ENCODE measurements at regions not wholly inside any gene's neighbourhood (a gene's known extent, or its start where the extent isn't known, plus 50 kb on each side); places are given as distances from the start of the nearest gene placed in this dataset.
"Not testable (repeated sequence)": the region's sequence is repeated elsewhere in the genome, so short reads cannot be mapped to it uniquely, and the experiment has no call there.

DNA sequence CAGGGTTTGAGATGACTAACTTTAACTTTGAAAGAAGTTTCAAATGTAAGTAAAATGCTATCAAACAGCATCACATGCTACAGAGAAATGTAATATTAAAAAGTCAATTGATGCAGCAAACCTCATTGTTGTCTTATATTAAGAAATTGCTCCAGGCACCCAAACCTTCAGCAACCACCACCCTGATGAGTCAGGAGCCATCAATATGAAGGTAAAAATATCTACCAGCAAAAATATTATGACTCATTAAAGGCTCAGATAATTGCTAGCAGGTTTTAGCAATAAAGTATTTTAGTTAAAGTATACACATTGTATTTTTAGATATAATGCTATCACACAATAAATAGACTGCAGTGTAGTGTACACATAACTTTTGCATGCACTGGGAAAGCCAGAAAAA lies 746.3 kb downstream of the ZPLD1 start:
- ATAC-seq (no peak), DNase-seq (no peak)

DNA sequence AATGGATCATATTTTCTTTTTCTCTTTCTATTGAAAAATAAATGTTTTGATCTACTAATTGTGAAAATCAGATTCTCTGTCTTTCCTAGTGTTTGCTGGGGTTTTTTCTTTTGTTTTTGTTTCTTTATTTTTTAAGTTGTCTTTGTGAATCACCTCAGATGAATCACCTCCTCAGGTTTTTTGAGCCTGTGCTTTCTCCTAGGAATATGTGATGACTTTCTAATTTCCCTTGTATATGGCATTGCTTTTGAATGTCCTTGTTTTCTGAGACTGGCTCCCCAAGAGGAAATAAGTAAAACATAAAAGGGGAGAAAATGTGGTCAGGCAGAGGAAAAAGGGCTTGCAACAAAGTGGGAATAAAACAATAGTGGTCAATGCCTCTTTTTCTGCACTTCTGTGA lies 750.0 kb downstream of the ZPLD1 start:
- Histone ChIP-seq H3K4me3 (ENCODE audit: low read length) (no peak overlapping the region), H3K27me3 (ENCODE audit: control insufficient read depth, insufficient read depth) (no peaks in the 10 kb centered on the region), H3K27ac (ENCODE audit: low read length) (no peak overlapping the region), H3K4me1 (ENCODE audit: control insufficient read depth, insufficient read depth, low read length) (no peaks in the 10 kb centered on the region), H3K9me3 (ENCODE audit: control insufficient read depth, low read length) (no peaks in the 10 kb centered on the region)
- DNase-seq = no peak
- no peak for ATAC-seq
- intact Hi-C loops (cut with DNase I) = no loop called here

More for the DNA sequence above, 746.3 kb downstream of the ZPLD1 start:
- Histone ChIP-seq H3K9me3 (ENCODE audit: control insufficient read depth, low read length) (no peaks in the 10 kb centered on the region), H3K4me1 (ENCODE audit: control insufficient read depth, insufficient read depth, low read length) (no peaks in the 10 kb centered on the region), H3K27me3 (ENCODE audit: control insufficient read depth, insufficient read depth) (no peaks in the 10 kb centered on the region), H3K27ac (ENCODE audit: low read length) (no peak overlapping the region), H3K4me3 (ENCODE audit: low read length) (no peak overlapping the region)
- intact Hi-C loops (cut with DNase I) = no loop called here

DNA sequence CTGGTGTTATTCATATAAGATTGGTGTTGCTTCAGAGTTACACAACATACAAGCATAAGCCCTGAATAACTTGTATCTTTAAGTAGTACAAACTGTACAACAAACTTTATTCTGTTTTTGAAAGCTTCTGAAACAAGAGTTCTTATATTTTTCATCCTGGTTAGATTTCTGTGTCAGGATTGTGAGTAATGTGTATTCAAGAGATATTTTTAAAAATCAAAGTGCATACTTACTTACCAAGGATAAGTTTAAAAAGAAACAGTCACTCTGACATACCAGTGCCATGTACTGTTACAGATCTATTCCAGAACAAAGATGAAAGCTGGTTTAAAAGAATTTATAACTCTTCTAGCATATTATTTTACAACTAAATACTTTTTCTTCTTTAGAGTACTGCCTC lies 755.1 kb downstream of the ZPLD1 start:
- H3K4me1 ChIP-seq (ENCODE audit: control insufficient read depth, insufficient read depth, low read length) = no peaks in the 10 kb centered on the region
- H3K27me3 ChIP-seq (ENCODE audit: control insufficient read depth, insufficient read depth) = no peaks in the 10 kb centered on the region
- intact Hi-C loops (cut with DNase I) = no loop called here
- no peak overlapping the region for H3K27ac ChIP-seq (ENCODE audit: low read length)
- no peaks in the 10 kb centered on the region for H3K9me3 ChIP-seq (ENCODE audit: control insufficient read depth, low read length)
- H3K4me3 ChIP-seq (ENCODE audit: low read length) = no peak overlapping the region
- DNase-seq (no peak), ATAC-seq (no peak)

DNA sequence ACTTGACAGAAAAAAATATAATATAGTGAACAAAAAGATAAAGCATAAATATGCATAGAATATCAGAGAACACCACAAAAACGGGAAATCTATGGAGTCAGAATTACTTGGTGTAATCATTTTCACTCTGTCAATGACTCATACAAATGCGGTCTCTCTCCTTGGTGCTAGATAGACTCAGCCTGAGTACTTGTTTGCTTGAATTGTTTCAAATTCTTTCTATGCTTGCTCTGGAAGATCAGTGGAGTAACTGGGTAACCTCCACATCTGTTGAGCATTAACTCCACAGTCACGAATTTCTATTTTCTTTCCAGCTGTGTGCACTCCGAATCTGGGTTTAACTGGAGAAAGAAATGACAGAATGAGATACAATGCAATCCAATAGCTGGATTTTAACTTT lies 760.4 kb downstream of the ZPLD1 start:
- Histone ChIP-seq H3K27me3 (ENCODE audit: control insufficient read depth, insufficient read depth) (no peaks in the 10 kb centered on the region), H3K4me3 (ENCODE audit: low read length) (no peak overlapping the region), H3K9me3 (ENCODE audit: control insufficient read depth, low read length) (no peaks in the 10 kb centered on the region), H3K4me1 (ENCODE audit: control insufficient read depth, insufficient read depth, low read length) (no peaks in the 10 kb centered on the region), H3K27ac (ENCODE audit: low read length) (no peak overlapping the region)
- intact Hi-C loops (cut with DNase I) = no loop called here
- 63% methylated on average over 4 of the region's 4 CpGs for WGBS
- no peak for ATAC-seq
- DNase-seq = no peak

DNA sequence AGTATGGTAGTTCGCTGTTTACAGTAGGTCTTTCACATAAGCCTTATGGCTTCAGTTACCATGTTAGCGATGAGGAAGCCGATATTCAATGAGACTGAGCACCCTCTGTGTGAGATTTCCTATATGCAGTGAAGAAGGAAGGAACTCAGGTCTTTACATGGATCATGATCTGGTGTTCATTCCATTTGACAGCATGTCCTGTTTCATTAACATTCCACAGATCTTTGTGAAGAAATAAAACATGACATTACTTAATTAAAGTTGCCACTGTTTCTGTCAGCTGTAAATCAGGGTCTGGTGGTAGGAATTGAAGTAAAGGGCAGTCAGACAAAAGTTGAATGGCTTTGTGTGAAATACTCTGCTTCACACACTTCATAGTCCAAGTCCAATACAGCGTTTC lies 768.6 kb downstream of the ZPLD1 start:
- H3K4me3 ChIP-seq (ENCODE audit: low read length) = no peak overlapping the region
- no peaks in the 10 kb centered on the region for H3K27me3 ChIP-seq (ENCODE audit: control insufficient read depth, insufficient read depth)
- intact Hi-C loops (cut with DNase I) = no loop called here
- WGBS = 90% methylated on average over 4 of the region's 4 CpGs
- ATAC-seq (no peak), DNase-seq (no peak)
- no peak overlapping the region for H3K27ac ChIP-seq (ENCODE audit: low read length)
- H3K4me1 ChIP-seq (ENCODE audit: control insufficient read depth, insufficient read depth, low read length) = no peaks in the 10 kb centered on the region
- H3K9me3 ChIP-seq (ENCODE audit: control insufficient read depth, low read length) = no peaks in the 10 kb centered on the region

DNA sequence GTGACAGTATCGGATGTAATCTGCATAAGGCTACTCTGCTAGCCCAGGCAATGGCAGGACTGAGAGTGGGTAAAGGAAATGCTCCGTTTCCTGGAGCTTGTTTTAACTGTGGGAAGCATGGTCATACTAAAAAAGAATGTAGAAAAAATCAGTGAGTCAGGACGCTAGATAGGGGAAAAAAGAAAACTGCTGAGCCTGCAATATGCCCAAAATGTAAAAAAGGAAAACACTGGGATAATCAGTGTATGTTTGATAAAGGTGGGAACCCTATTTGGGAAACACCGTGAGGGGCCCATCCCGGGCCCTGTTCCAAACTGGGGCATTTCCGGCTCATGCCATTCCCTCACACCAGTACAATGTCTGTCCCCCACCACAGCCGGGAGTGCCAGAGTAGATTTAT lies 775.8 kb downstream of the ZPLD1 start:
- Histone ChIP-seq H3K27ac (ENCODE audit: low read length) (no peak overlapping the region), H3K4me1 (ENCODE audit: control insufficient read depth, insufficient read depth, low read length) (no peaks in the 10 kb centered on the region), H3K27me3 (ENCODE audit: control insufficient read depth, insufficient read depth) (no peaks in the 10 kb centered on the region), H3K4me3 (ENCODE audit: low read length) (no peak overlapping the region), H3K9me3 (ENCODE audit: control insufficient read depth, low read length) (no peaks in the 10 kb centered on the region)
- ATAC-seq (no peak), DNase-seq (no peak)
- intact Hi-C loops (cut with DNase I) = no loop called here
- 44% methylated on average over 7 of the region's 7 CpGs for WGBS

DNA sequence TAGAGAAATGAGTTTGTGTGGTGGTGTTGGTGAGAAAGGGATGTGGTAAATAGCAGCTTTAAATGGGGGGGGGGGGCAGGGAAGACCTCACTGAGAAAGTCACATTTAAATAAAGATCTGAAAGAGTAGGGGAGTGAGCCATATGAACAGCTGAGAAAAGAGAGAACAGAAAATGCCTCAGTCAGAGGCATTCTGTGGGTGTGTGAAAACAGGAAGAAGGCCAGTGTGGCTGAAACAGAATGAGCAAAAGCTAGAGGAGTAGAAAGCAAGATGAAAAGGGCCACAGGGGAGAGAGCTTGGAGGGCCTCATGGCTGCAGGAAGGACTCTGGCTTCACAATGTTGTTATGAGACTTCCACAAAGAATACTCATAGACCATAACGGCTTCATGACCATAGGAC lies 783.3 kb downstream of the ZPLD1 start:
- 70% methylated on average over 1 of the region's 1 CpG for WGBS
- ATAC-seq (no peak), DNase-seq (no peak)
- Histone ChIP-seq H3K27me3 (ENCODE audit: control insufficient read depth, insufficient read depth) (no peaks in the 10 kb centered on the region), H3K4me3 (ENCODE audit: low read length) (no peak overlapping the region), H3K27ac (ENCODE audit: low read length) (no peak overlapping the region), H3K9me3 (ENCODE audit: control insufficient read depth, low read length) (no peaks in the 10 kb centered on the region), H3K4me1 (ENCODE audit: control insufficient read depth, insufficient read depth, low read length) (no peaks in the 10 kb centered on the region)
- intact Hi-C loops (cut with DNase I) = no loop called here

DNA sequence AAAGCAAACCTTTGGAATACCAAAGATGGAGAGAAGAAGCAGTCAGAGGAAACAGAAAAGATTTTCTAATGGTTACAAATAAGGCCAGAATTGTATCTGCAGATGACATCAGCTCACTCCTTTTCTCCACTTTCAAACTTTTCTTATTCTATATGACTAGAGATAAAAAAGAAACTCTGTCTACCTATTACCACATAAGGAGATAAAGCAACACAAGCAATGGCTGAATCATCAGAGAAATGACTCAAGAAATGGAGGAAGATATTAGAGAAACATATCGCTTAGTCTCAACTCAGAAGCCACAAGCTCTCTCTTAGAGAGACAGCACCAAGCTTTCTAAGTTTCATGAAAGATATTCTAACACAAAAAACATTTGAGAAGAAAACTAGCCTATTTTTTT lies 784.0 kb downstream of the ZPLD1 start:
- H3K27ac ChIP-seq (ENCODE audit: low read length) = no peak overlapping the region
- H3K4me3 ChIP-seq (ENCODE audit: low read length) = no peak overlapping the region
- H3K9me3 ChIP-seq (ENCODE audit: control insufficient read depth, low read length) = no peaks in the 10 kb centered on the region
- no peak for ATAC-seq
- 88% methylated on average over 1 of the region's 1 CpG for WGBS
- H3K4me1 ChIP-seq (ENCODE audit: control insufficient read depth, insufficient read depth, low read length) = no peaks in the 10 kb centered on the region
- DNase-seq = no peak
- intact Hi-C loops (cut with DNase I) = no loop called here
- no peaks in the 10 kb centered on the region for H3K27me3 ChIP-seq (ENCODE audit: control insufficient read depth, insufficient read depth)

DNA sequence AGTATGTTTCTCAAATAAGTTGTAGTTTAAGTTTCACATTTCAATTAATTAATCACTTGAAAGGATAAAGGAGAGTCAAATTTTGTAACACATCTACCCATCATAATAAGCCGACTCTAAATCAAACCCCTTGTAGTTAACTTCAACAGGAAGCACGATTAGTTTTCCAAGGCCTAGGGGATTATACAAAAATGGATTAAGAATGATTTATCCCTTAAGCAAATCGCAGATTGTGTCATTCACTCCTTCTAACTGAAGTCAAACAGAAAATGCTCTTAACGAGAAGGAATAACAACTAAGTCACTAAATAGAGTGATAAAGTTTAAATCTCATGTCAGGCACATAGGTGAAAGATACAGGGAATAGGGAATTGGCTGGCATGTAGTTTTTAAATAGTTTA lies 792.8 kb downstream of the ZPLD1 start:
- Histone ChIP-seq H3K27ac (ENCODE audit: low read length) (no peak overlapping the region), H3K4me1 (ENCODE audit: control insufficient read depth, insufficient read depth, low read length) (no peaks in the 10 kb centered on the region), H3K9me3 (ENCODE audit: control insufficient read depth, low read length) (no peaks in the 10 kb centered on the region), H3K4me3 (ENCODE audit: low read length) (no peak overlapping the region), H3K27me3 (ENCODE audit: control insufficient read depth, insufficient read depth) (no peaks in the 10 kb centered on the region)
- no peak for DNase-seq
- intact Hi-C loops (cut with DNase I) = no loop called here
- 76% methylated on average over 4 of the region's 4 CpGs for WGBS
- ATAC-seq = no peak

DNA sequence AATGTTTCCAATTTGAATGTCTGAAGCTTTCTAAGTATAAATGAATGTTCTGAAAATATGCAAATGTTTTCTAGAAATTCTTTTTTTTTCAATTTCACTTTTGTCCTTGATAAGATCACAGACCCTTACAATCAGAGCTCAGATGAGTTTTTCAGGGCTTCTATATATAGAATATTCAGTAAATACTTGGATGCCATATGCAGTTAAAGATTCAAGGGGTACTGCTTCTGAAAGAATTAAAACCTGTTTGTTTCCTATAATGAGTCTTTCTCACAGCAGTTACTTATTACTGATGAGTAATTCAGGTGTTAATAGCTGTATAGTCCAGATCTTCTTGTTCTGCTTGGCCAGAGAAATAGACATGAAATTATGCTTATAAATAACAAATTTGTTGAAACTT lies 812.6 kb downstream of the ZPLD1 start:
- no peak overlapping the region for H3K4me3 ChIP-seq (ENCODE audit: low read length)
- DNase-seq = no peak
- no peaks in the 10 kb centered on the region for H3K9me3 ChIP-seq (ENCODE audit: control insufficient read depth, low read length)
- H3K4me1 ChIP-seq (ENCODE audit: control insufficient read depth, insufficient read depth, low read length) = no peaks in the 10 kb centered on the region
- H3K27ac ChIP-seq (ENCODE audit: low read length) = no peak overlapping the region
- intact Hi-C loops (cut with DNase I) = no loop called here
- ATAC-seq = no peak
- H3K27me3 ChIP-seq (ENCODE audit: control insufficient read depth, insufficient read depth) = no peaks in the 10 kb centered on the region

DNA sequence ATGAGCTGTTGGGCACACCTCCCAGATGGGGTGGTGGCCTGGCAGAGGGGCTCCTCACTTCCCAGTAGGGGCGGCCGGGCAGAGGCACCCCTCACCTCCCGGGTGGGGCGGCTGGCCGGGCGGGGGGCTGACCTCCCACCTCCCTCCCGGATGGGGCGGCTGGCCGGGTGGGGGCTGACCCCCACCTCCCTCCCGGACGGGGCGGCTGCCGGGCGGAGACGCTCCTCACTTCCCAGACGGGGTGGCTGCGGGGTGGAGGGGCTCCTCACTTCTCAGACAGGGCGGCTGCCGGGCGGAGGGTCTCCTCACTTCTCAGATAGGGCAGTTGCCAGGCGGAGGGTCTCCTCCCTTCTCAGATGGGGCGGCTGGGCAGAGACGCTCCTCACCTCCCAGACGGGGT lies 820.0 kb downstream of the ZPLD1 start:
- H3K27ac ChIP-seq (ENCODE audit: low read length); ATAC-seq; H3K9me3 ChIP-seq (ENCODE audit: control insufficient read depth, low read length); H3K4me1 ChIP-seq (ENCODE audit: control insufficient read depth, insufficient read depth, low read length); H3K27me3 ChIP-seq (ENCODE audit: control insufficient read depth, insufficient read depth); intact Hi-C loops (cut with DNase I); H3K4me3 ChIP-seq (ENCODE audit: low read length): not testable (repeated sequence)
- peak in 1 of 3 donors; percentile 46 for DNase-seq
- WGBS = 92% methylated on average over 21 of the region's 24 CpGs

DNA sequence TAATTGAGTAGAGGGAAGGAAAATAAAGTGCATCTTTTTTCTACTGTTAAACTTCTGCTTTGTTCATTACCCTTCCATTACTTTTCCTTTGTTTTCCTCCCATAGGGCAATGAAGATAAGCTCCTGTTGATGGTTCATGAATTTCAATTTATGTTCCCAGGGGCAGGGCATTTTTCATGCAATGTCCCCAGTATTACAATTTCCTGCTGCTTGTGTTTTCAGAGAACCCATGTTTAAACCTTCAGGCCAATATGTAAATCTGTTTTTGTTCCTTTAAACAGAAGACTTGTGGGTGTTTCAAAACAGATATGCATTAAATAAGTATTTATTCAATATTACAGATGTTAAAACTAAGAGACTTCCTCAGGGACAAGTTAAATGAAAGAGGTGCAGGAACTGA lies 834.5 kb downstream of the ZPLD1 start:
- no peak for DNase-seq
- Histone ChIP-seq H3K4me1 (ENCODE audit: control insufficient read depth, insufficient read depth, low read length) (no peaks in the 10 kb centered on the region), H3K4me3 (ENCODE audit: low read length) (no peak overlapping the region), H3K27me3 (ENCODE audit: control insufficient read depth, insufficient read depth) (no peaks in the 10 kb centered on the region), H3K27ac (ENCODE audit: low read length) (no peak overlapping the region), H3K9me3 (ENCODE audit: control insufficient read depth, low read length) (peaks cover 3% of the 10 kb centered on the region)
- no peak for ATAC-seq
- intact Hi-C loops (cut with DNase I) = no loop called here
